CD4-positive, alpha-beta T cell (primary cell): ENCODE measurements at regions not wholly inside any gene's neighbourhood (a gene's known extent, or its start where the extent isn't known, plus 50 kb on each side); places are given as distances from the start of the nearest gene placed in this dataset.

Experiments used
- ATAC-seq: fragments of 200-7000 bp; cut with Tn5 transposase; one replicate; pipeline ENCODE4 v1.10.0; 2022; ENCODE audit warnings: mild to moderate bottlenecking; ENCODE audit not compliant: poor library complexity
- CTCF ChIA-PET: fragments of 350-600 bp; sonication (Branson Sonifier 250); formaldehyde crosslinking; loops from one replicate; lab custom pipeline; 2021; ENCODE audit warnings: antibody characterized with exemption, inconsistent platforms; lab: Charles Lee
- POLR2A ChIA-PET: fragments of 350-600 bp; sonication (Branson Sonifier 250); formaldehyde crosslinking; loops from one replicate; lab custom pipeline; 2021; ENCODE audit warnings: antibody characterized with exemption, inconsistent platforms; lab: Charles Lee
- DNase-seq, 14 experiments: peaks; one replicate each; pipeline ENCODE4 v3.0.0-alpha.2; 2013 to 2020; ENCODE audit warnings: mixed read lengths in 2 of 14
- H3K27ac ChIP-seq, 2 donors: one replicate each; pipeline versions ENCODE4 v1.5.1 to v1.7.0; 2013; ENCODE audit warnings: low read length in 2 of 2, low read depth in 1 of 2, mild to moderate bottlenecking in 1 of 2
- H3K27me3 ChIP-seq, 2 experiments: 1 replicate in 1 of 2; 2 replicates in 1 of 2; pipeline versions ENCODE4 v1.6.1 to v1.7.0; 2013; ENCODE audit warnings: low read length in 2 of 2, control low read depth in 1 of 2, mild to moderate bottlenecking in 1 of 2, moderate library complexity in 1 of 2; ENCODE audit not compliant: insufficient read depth in 2 of 2, control insufficient read depth in 1 of 2
- H3K36me3 ChIP-seq: one replicate; pipeline ENCODE4 v1.6.1; 2013; ENCODE audit warnings: low read length, control low read depth; ENCODE audit not compliant: insufficient read depth
- H3K4me1 ChIP-seq: one replicate; pipeline ENCODE4 v1.6.1; 2013; ENCODE audit warnings: low read length, control low read depth; ENCODE audit not compliant: insufficient read depth
- H3K4me3 ChIP-seq: one replicate; pipeline ENCODE4 v1.5.1; 2013; ENCODE audit warnings: mild to moderate bottlenecking, low read length, moderate library complexity
- H3K9me3 ChIP-seq, 2 experiments: 1 replicate in 1 of 2; 2 replicates in 1 of 2; pipeline versions ENCODE4 v1.6.1 to v1.7.0; 2013; ENCODE audit warnings: low read length in 2 of 2, mild to moderate bottlenecking in 2 of 2, control low read depth in 1 of 2, moderate library complexity in 1 of 2; ENCODE audit not compliant: control insufficient read depth in 1 of 2, insufficient read depth in 1 of 2
- H3K27ac Mint-ChIP-seq: one replicate; pipeline ENCODE4 v1.8.0; 2020; ENCODE audit warnings: mixed read lengths
- H3K27me3 Mint-ChIP-seq: one replicate; pipeline ENCODE4 v1.8.0; 2021; ENCODE audit warnings: mixed read lengths
- H3K36me3 Mint-ChIP-seq: one replicate; pipeline ENCODE4 v1.8.0; 2021; ENCODE audit warnings: low read depth, mixed read lengths
- H3K4me1 Mint-ChIP-seq: one replicate; pipeline ENCODE4 v1.8.0; 2021; ENCODE audit warnings: low read depth, mixed read lengths
- H3K4me3 Mint-ChIP-seq: one replicate; pipeline ENCODE4 v1.8.0; 2020; ENCODE audit warnings: mild to moderate bottlenecking, mixed read lengths
- H3K9me3 Mint-ChIP-seq: one replicate; pipeline ENCODE4 v1.8.0; 2020; ENCODE audit warnings: mixed read lengths
- intact Hi-C, 2 experiments: fragments of 100-400 bp; cut with DNase I in 1 of 2; cut with micrococcal nuclease in 1 of 2; formaldehyde crosslinking; loops; one replicate each; pipeline versions ENCODE4 v1.15.1 to v1.9.0; 2023 to 2025; cut with DNase I, micrococcal nuclease
- TF ChIP-seq, protein P1 (sequence below): fragments of 200-600 bp; IDR thresholded peaks from one replicate; pipeline ENCODE4 v1.8.0; 2022; ENCODE audit warnings: antibody characterized with exemption, mild to moderate bottlenecking

DNA sequence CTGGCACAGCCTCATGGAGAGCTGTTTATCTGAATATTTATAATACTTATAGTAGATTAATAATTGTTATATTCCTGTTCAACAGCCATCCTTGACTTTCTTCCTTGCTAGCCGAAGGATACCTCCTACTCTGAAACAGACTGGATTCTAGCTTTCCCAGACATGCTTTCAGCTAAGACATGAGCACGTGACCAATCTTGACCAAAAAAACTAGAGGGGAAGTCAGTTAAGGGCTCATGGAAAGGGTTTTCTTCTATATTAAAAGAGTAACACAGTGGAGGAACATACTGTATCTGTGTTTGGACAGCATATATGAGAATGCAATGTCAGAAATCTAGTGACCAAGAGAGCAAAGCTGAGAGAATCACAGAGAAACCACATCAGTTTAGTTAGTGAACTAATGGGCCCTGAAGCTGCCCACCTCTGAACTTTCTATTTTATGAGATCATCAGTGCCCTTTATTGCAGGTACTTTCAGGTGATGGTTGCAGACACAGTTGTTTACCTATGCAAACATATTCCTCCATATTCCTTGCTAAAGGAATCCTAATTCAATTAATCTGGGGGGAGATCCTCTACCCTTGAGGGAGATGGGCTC lies 140.4 kb upstream of the SLC24A3 start:
- H3K4me1 Mint-ChIP-seq: no peaks in the 10 kb centered on the region
- intact Hi-C loops: no loop called here
- Histone ChIP-seq H3K36me3 (no peaks in the 10 kb centered on the region), H3K27me3 (peaks cover 0 to 2% of the 10 kb centered on the region in 2 experiments), H3K4me1 (no peaks in the 10 kb centered on the region), H3K4me3 (no peak overlapping the region), H3K27ac (no peak overlapping the region), H3K9me3 (peaks cover 0 to 6% of the 10 kb centered on the region in 2 experiments)
- no peaks in the 10 kb centered on the region for H3K27me3 Mint-ChIP-seq
- ChIA-PET CTCF (no interaction called here), POLR2A (no interaction called here)
- no peak overlapping the region for H3K4me3 Mint-ChIP-seq
- H3K36me3 Mint-ChIP-seq: no peaks in the 10 kb centered on the region
- DNase-seq (no peak), ATAC-seq (no peak)
- H3K27ac Mint-ChIP-seq: no peak overlapping the region
- peaks cover 8% of the 10 kb centered on the region for H3K9me3 Mint-ChIP-seq
- TF ChIP-seq, protein P1, sequence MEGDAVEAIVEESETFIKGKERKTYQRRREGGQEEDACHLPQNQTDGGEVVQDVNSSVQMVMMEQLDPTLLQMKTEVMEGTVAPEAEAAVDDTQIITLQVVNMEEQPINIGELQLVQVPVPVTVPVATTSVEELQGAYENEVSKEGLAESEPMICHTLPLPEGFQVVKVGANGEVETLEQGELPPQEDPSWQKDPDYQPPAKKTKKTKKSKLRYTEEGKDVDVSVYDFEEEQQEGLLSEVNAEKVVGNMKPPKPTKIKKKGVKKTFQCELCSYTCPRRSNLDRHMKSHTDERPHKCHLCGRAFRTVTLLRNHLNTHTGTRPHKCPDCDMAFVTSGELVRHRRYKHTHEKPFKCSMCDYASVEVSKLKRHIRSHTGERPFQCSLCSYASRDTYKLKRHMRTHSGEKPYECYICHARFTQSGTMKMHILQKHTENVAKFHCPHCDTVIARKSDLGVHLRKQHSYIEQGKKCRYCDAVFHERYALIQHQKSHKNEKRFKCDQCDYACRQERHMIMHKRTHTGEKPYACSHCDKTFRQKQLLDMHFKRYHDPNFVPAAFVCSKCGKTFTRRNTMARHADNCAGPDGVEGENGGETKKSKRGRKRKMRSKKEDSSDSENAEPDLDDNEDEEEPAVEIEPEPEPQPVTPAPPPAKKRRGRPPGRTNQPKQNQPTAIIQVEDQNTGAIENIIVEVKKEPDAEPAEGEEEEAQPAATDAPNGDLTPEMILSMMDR: no peak

DNA sequence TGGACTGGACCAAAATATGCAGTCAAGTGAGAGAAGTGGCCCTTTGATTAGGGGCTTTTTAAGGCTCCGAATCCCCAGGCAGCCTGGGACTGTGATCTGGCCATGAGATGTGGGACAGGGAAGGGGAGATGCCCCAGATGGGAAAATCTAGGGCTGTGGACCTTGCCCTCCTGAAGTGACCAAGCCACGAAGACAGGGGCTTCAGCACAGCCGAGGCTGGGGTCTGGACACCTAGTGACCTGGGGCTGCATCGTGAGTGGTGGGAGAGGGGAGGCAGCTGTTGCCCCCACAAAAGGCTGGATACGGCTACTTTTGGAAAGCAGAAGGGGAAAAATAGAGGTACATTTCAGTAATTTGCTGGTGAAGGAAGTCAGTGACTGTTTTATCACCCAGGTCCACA lies 139.5 kb upstream of the SLC24A3 start:
- H3K9me3 ChIP-seq: peaks cover 0 to 6% of the 10 kb centered on the region in 2 experiments
- no peak for DNase-seq
- H3K36me3 ChIP-seq: no peaks in the 10 kb centered on the region
- TF ChIP-seq, protein P1: no peak
- Mint-ChIP-seq H3K4me1 (no peaks in the 10 kb centered on the region), H3K27me3 (no peaks in the 10 kb centered on the region), H3K36me3 (no peaks in the 10 kb centered on the region), H3K4me3 (no peak overlapping the region), H3K27ac (no peak overlapping the region), H3K9me3 (peaks cover 4% of the 10 kb centered on the region)
- POLR2A ChIA-PET: no interaction called here
- H3K4me3 ChIP-seq: no peak overlapping the region
- no peaks in the 10 kb centered on the region for H3K4me1 ChIP-seq
- ATAC-seq: no peak
- intact Hi-C loops: no loop called here
- peaks cover 0 to 2% of the 10 kb centered on the region in 2 experiments for H3K27me3 ChIP-seq
- CTCF ChIA-PET: no interaction called here
- H3K27ac ChIP-seq: no peak overlapping the region

DNA sequence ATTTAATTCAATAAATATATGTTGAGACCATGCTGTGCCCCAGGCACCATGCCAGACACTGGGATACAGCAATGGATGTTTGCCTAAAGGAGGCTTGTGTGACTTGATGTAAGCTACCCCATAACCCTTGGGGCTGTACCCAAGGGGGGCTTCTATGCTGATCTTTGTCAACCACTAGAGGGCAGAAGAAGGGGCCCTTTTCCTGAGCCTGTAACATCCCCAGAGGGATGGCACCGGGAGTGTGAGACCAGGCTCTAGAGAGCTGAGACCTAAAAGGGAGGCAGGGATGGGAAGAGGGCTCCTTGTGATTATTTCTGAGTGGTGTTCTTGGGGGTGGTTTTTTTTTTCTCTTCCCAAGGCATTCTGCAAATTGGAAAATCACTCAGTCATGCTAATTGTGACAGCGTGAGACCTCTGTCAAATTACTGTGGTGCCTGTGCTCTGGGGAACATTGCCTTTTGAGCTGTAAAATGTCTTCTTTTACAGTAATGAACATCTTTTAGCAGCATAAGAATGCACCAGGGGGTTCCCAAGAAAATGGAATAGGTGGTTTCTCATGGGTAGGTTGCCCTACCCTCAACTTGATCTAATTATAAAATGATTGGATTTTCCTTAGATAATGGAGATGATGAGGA lies 138.7 kb upstream of the SLC24A3 start:
- ChIA-PET POLR2A (no interaction called here), CTCF (no interaction called here)
- Histone ChIP-seq H3K4me1 (no peaks in the 10 kb centered on the region), H3K27me3 (peaks cover 0 to 2% of the 10 kb centered on the region in 2 experiments), H3K36me3 (no peaks in the 10 kb centered on the region), H3K27ac (no peak overlapping the region), H3K4me3 (no peak overlapping the region), H3K9me3 (peaks cover 0 to 6% of the 10 kb centered on the region in 2 experiments)
- no peak overlapping the region for H3K27ac Mint-ChIP-seq
- TF ChIP-seq, protein P1: no peak
- H3K36me3 Mint-ChIP-seq: no peaks in the 10 kb centered on the region
- no peaks in the 10 kb centered on the region for H3K9me3 Mint-ChIP-seq
- H3K4me3 Mint-ChIP-seq: no peak overlapping the region
- no peaks in the 10 kb centered on the region for H3K4me1 Mint-ChIP-seq
- H3K27me3 Mint-ChIP-seq: no peaks in the 10 kb centered on the region
- intact Hi-C loops: no loop called here
- DNase-seq (no peak), ATAC-seq (no peak)
